Pons (tissue), 1 donor: ENCODE measurements at regions not wholly inside any gene's neighbourhood (a gene's known extent, or its start where the extent isn't known, plus 50 kb on each side); places are given as distances from the start of the nearest gene placed in this dataset.

Source experiments
- DNase-seq: peaks from one replicate; pipeline ENCODE4 v3.0.0-alpha.2; 2016; ENCODE audit warnings: low spot score

GRCh38 chr2:240320204-240320993 lies 115.1 kb upstream of the GPC1 start:
- no peak for DNase-seq

GRCh38 chr2:240322231-240322955 lies 113.1 kb upstream of the GPC1 start:
- no peak for DNase-seq

GRCh38 chr2:240322991-240323390 lies 112.5 kb upstream of the GPC1 start:
- DNase-seq, result no peak

DNA sequence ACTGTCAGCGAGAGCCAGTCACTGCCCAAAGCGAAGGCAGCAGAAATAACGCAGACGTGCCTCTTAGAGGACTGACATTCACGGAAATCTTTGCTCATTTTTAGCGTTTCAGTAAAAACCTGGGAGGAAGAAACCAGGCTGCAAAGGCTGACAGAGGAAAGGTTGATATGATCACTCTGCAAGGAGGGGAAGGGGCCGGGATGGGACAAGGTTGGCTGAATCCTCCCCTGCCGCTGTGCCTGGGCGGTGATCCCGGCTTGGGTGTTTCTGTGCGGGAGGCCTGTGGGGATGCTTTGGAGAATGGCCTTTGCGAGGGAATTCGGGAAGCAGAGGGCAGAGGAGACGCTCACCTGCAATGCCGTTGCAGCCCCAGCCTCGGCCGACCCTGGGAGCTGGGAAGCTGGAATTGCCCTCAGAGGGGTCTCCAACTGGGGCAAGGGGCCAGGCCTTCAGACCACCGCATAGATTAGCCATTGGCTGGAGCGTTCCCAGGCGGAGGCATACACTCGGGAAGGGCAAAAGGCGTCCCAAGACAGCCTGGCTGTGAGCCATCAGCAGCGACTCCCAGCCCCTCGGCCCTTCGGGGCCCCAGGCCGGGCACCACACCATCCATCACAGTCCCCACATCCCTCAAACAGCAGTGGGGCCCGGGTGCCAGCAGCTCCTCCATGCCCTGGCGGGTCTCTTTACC lies 111.7 kb upstream of the GPC1 start:
- DNase-seq, result no peak

GRCh38 chr2:240324312-240325015 lies 111.0 kb upstream of the GPC1 start:
- no peak for DNase-seq

GRCh38 chr2:240325016-240326007 lies 110.2 kb upstream of the GPC1 start:
- peak; percentile 15 for DNase-seq

GRCh38 chr2:240326246-240326645 lies 109.2 kb upstream of the GPC1 start:
- DNase-seq, result no peak

DNA sequence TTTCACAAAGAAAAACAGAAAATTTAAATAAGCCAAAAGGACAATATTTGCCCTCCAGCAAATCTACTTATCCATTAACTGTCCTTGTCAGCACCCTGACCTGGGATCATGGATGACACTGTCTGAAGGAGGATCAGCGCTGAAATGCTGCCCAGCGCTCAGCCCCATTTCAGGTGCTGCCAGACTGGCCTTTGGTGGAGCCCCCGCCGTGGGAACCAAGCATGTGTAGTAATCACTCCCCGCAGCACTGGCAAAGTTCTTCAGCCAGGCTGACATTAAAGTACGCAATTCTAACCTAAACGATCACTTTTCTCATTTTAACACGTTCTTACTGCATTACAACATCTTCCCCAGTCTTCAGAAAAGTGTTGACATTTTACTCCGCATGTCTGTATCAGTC lies 108.6 kb upstream of the GPC1 start:
- no peak for DNase-seq

DNA sequence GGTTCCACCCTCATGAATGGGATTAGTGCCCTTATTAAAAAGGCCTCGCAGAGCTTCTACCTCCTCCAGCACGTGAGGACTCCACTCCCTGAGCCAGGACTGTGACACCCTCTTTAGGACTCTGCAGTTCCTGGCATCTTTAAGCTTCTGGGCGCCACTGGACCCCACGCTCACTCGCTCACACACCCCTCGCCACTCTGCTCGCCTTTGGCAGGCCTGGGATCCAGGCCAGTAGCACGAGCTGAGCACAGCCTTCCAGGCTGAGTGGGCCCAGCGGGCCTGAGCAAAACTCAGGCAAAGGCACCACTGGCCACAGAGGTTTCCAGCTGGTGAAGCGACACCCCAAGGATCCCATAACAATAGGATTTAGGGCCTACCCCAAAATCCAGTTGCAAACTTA lies 107.9 kb upstream of the GPC1 start:
- DNase-seq, result no peak

GRCh38 chr2:240328526-240328925 lies 106.9 kb upstream of the GPC1 start:
- DNase-seq, result no peak

DNA sequence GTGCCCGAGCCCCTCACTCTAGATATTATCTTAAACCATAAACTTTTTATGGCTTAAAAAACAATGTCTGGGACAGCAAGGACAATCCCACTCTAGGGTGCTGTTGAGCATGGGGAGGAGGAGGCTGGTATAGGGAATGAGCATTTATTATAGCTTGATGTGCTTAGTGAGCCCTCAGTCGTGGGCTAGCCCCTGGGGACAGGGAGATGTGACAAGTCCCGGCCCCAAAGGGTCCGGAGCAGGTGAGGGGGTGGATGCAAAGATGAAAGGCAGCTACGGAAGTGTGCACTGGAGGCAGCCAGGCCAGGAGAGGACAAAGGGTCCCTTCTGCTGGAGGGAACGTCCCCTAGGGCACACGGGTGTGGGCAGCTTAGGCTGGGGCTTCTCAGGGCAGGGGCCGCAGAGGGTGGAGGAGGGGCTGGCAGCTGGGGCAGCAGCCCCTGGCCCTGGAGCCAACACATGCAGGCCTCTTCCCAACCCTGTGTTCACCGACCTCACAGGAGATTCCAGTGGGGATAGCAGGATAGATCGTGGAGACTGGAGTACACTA lies 106.3 kb upstream of the GPC1 start:
- DNase-seq, result no peak

DNA sequence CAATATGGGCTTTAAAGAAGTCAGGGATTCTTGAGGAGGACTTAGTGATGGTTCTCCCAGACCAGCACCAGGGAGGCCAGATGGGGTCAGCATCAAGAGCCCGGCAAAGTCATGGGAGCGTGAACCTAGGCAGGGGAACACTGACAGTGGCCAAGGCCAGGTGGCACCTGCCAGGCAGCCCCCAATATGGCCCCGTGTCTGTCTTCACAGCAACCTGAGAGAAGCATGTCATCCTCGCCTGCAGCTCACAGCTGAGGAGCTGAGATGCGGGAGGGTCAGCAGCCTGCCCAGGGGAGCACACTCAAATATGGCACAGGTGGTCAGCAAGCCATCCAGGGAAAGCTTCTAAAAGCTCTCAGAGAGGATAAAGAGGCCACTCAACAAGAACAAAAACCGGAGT lies 105.7 kb upstream of the GPC1 start:
- no peak for DNase-seq

GRCh38 chr2:240333985-240334384 lies 101.5 kb upstream of the GPC1 start:
- no peak for DNase-seq

- DNase-seq, result no peak
These were observed 100.4 kb upstream of the GPC1 start for GRCh38 chr2:240335061-240335460.

- no peak for DNase-seq
These were observed 98.5 kb upstream of the GPC1 start for GRCh38 chr2:240336820-240337427.

GRCh38 chr2:240338274-240338673 lies 97.2 kb upstream of the GPC1 start:
- DNase-seq, result no peak

GRCh38 chr2:240339411-240340360 lies 95.8 kb upstream of the GPC1 start:
- peak; percentile 90 for DNase-seq

DNA sequence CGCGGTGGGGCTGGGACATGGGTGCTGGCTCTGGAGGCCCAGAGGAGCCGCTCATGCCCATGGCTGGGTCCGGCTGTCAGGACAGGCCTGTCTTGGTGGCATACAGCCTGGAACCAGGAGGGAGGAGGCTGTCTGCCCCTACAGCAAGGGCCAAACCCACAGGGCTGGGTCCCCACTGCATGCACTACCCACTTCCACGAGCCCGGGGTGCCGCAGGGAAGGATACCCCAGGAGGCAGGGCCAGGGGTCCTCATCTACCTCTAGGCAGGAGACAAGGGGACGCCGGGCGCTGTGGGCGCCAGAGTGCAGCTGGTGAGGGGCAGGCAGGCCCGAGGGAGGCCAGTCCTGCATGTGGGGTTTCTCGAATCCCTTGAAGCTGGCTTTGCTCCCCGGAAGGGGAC lies 95.1 kb upstream of the GPC1 start:
- DNase-seq, result no peak

DNA sequence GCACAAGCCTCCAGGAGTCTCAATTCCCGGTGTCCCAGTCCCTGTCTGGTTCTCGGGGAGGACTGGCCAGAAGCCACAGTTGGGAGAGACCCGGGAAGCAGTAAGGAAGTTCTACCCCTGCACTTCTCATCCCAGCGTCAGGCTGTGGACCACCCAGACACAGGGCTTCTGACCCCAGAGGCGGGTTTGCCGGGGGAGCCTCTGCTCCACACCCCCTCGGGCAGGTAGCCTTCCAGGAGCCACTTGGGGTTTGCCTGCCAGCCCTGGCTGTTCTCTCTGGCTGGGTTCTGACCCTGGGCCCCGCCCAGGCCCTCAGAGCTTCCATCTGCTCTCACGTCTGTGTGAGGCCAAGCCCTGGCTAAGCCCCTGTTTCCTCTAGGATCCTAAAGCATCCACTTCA lies 94.4 kb upstream of the GPC1 start:
- DNase-seq, result no peak
